ENCODE measurements at regions not wholly inside any gene's neighbourhood (a gene's known extent, or its start where the extent isn't known, plus 50 kb on each side); places are given as distances from the start of the nearest gene placed in this dataset.

DNA sequence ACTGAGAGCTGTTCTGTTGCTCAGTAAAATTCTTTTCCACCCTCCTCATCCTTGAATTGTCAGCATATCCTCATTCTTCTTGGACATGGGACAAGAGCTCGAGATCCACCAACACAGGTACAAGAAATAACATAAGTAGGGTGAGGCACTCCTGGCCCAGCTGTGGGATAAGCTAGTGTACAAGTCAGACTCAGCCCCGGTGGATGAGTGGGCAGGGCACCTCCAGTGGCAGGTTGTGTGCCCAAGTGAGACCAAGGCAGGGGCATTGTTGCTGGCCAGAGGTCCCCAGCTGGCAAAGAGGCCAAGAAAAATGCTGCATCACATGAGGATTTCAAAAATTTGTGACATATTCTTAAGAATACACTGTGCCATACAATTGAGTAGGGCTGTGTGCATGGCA, 402.0 kb upstream of the ZWINT start:
- TF ChIP-seq, protein P1, sequence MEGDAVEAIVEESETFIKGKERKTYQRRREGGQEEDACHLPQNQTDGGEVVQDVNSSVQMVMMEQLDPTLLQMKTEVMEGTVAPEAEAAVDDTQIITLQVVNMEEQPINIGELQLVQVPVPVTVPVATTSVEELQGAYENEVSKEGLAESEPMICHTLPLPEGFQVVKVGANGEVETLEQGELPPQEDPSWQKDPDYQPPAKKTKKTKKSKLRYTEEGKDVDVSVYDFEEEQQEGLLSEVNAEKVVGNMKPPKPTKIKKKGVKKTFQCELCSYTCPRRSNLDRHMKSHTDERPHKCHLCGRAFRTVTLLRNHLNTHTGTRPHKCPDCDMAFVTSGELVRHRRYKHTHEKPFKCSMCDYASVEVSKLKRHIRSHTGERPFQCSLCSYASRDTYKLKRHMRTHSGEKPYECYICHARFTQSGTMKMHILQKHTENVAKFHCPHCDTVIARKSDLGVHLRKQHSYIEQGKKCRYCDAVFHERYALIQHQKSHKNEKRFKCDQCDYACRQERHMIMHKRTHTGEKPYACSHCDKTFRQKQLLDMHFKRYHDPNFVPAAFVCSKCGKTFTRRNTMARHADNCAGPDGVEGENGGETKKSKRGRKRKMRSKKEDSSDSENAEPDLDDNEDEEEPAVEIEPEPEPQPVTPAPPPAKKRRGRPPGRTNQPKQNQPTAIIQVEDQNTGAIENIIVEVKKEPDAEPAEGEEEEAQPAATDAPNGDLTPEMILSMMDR (conservative IDR thresholded peaks at IDR 0.05; ENCODE audit: low read length): no peak
- TF ChIP-seq EZH2phosphoT487 (IDR thresholded peaks at IDR 0.05; ENCODE audit: borderline replicate concordance): no peak
